GM10248 (cell line): ENCODE measurements at regions not wholly inside any gene's neighbourhood (a gene's known extent, or its start where the extent isn't known, plus 50 kb on each side); places are given as distances from the start of the nearest gene placed in this dataset.

Experiments
- CTCF ChIA-PET: fragments of 300-600 bp; sonication (Branson Sonifier 250); formaldehyde crosslinking; extraction: SDS; loops from one replicate; lab custom pipeline; 2021; ENCODE audit warnings: antibody characterized with exemption; lab: Yijun Ruan, JAX
- POLR2A ChIA-PET: fragments of 350-650 bp; sonication (Branson Sonifier 250); formaldehyde crosslinking; extraction: SDS; loops from one replicate; lab custom pipeline; 2020; ENCODE audit warnings: antibody characterized with exemption; lab: Yijun Ruan, JAX
- DNase-seq: peaks from one replicate; pipeline ENCODE4 v3.0.0; 2012; ENCODE audit errors: extremely low spot score
- CTCF ChIP-seq: IDR thresholded peaks from 2 replicates; pipeline ENCODE4 v1.5.1; 2012; ENCODE audit warnings: mild to moderate bottlenecking, low read depth; ENCODE audit errors: extremely low read depth, missing control alignments, control extremely low read depth

- CTCF ChIA-PET = no interaction called here
- POLR2A ChIA-PET = no interaction called here
- no peak for TF ChIP-seq CTCF
- DNase-seq = no peak
Measured at GRCh38 chr15:94848054-94848453, 616.7 kb downstream of the MCTP2 start.

- ChIA-PET CTCF (no interaction called here), POLR2A (no interaction called here)
- DNase-seq = no peak
- TF ChIP-seq CTCF = no peak
Measured at GRCh38 chr15:94855018-94855408, 623.7 kb downstream of the MCTP2 start.

GRCh38 chr15:94855409-94856266 is 624.3 kb downstream of the MCTP2 start:
- no peak for DNase-seq
- no peak for TF ChIP-seq CTCF
- CTCF ChIA-PET = no interaction called here
- POLR2A ChIA-PET = no interaction called here

- POLR2A ChIA-PET = interaction anchor here (0.6 kb wide), 1 partner anchor 597 kb away, joined by 3 read pairs; no protein-coding TSS in a partner anchor
- DNase-seq = no peak
- CTCF ChIA-PET = no interaction called here
- no peak for TF ChIP-seq CTCF
Measured at GRCh38 chr15:94856267-94856854, 625.0 kb downstream of the MCTP2 start.

GRCh38 chr15:94857466-94857865 is 626.1 kb downstream of the MCTP2 start:
- POLR2A ChIA-PET = no interaction called here
- CTCF ChIA-PET = no interaction called here
- DNase-seq = no peak
- no peak for TF ChIP-seq CTCF

- DNase-seq = no peak
- ChIA-PET POLR2A (no interaction called here), CTCF (no interaction called here)
- no peak for TF ChIP-seq CTCF
Measured at GRCh38 chr15:94858011-94858410, 626.6 kb downstream of the MCTP2 start.
